Natural killer cell (primary cell): ENCODE measurements at regions not wholly inside any gene's neighbourhood (a gene's known extent, or its start where the extent isn't known, plus 50 kb on each side); places are given as distances from the start of the nearest gene placed in this dataset.

Experiments used
- ATAC-seq, 3 donors: fragments of 150-1000 bp in 2 of 3; fragments of 200-7000 bp in 1 of 3; cut with Tn5 transposase; 1 replicate in 1 of 3; 2 replicates in 2 of 3; pipeline ENCODE4 v1.10.0; 2021; ENCODE audit warnings: mild to moderate bottlenecking in 2 of 3, moderate library complexity in 2 of 3
- DNase-seq, 2 donors: peaks; one replicate each; pipeline versions ENCODE4 v3.0.0 to v3.0.0-alpha.2; 2013 to 2021; ENCODE audit warnings: mixed read lengths in 1 of 2
- H3K27ac ChIP-seq: one replicate; pipeline ENCODE4 v1.5.1; 2013; ENCODE audit warnings: mild to moderate bottlenecking, low read length
- H3K27me3 ChIP-seq: one replicate; pipeline ENCODE4 v1.6.1; 2013; ENCODE audit warnings: low read length; ENCODE audit not compliant: control insufficient read depth, insufficient read depth
- H3K36me3 ChIP-seq: one replicate; pipeline ENCODE4 v1.6.1; 2013; ENCODE audit warnings: low read length; ENCODE audit not compliant: control insufficient read depth, insufficient read depth
- H3K4me1 ChIP-seq: one replicate; pipeline ENCODE4 v1.6.1; 2013; ENCODE audit warnings: low read length; ENCODE audit not compliant: control insufficient read depth, insufficient read depth
- H3K4me3 ChIP-seq: one replicate; pipeline ENCODE4 v1.5.1; 2013; ENCODE audit warnings: low read length
- H3K9me3 ChIP-seq: one replicate; pipeline ENCODE4 v1.6.1; 2013; ENCODE audit warnings: low read length; ENCODE audit not compliant: control insufficient read depth, insufficient read depth
- H3K27ac Mint-ChIP-seq, 2 donors: one replicate each; pipeline ENCODE4 v1.8.0; 2022; ENCODE audit warnings: mild to moderate bottlenecking in 2 of 2, mixed read lengths in 2 of 2, moderate library complexity in 1 of 2
- H3K27me3 Mint-ChIP-seq, 2 donors: one replicate each; pipeline ENCODE4 v1.8.0; 2022; ENCODE audit warnings: low read depth in 2 of 2, mixed read lengths in 2 of 2
- H3K36me3 Mint-ChIP-seq: one replicate; pipeline ENCODE4 v1.8.0; 2022; ENCODE audit warnings: mixed read lengths
- H3K4me1 Mint-ChIP-seq, 2 donors: one replicate each; pipeline ENCODE4 v1.8.0; 2022; ENCODE audit warnings: mixed read lengths in 2 of 2
- H3K4me3 Mint-ChIP-seq: one replicate; pipeline ENCODE4 v1.8.0; 2022; ENCODE audit warnings: mild to moderate bottlenecking, moderate library complexity, mixed read lengths
- H3K9me3 Mint-ChIP-seq, 2 donors: one replicate each; pipeline ENCODE4 v1.8.0; 2022; ENCODE audit warnings: mixed read lengths in 2 of 2
- WGBS: methylation state at CpG from one replicate; pipeline ENCODE4 v1.1.7; 2013; ENCODE audit warnings: missing lambda C conversion rate; ENCODE audit not compliant: insufficient coverage; 5-methylcytosine and 5-hydroxymethylcytosine counted together
- intact Hi-C: fragments of 100-400 bp; cut with micrococcal nuclease; formaldehyde crosslinking; loops from one replicate; pipeline ENCODE4 v1.14.2; 2022
- TF ChIP-seq, protein P1 (sequence below): fragments of 200-600 bp; IDR thresholded peaks from one replicate; pipeline ENCODE4 v1.8.0; 2022; ENCODE audit warnings: antibody characterized with exemption

DNA sequence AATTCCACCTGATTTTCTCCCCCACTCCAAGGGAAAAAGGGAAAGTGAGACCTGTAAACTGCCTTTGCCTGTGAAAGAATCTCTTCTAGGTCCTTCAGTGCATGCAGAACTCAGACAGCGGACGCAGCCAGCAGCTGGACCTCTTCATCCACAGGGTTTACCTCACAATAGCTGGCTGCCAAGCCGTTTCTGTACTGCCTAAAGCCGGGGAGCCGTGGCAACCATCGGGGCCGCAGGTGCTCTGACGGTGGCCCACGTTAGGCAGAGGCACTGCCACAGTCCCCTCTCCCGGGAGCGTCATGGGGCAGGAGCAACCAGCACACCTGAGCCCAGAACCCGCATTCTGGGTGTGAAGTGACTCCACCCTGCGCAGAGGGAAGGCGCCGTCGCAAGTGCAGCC lies 206.1 kb downstream of the TTLL2 start:
- Mint-ChIP-seq H3K9me3 (no peaks in the 10 kb centered on the region), H3K27ac (no peak overlapping the region), H3K27me3 (peaks cover 5 to 7% of the 10 kb centered on the region in 2 donors), H3K4me1 (peaks cover 0 to 4% of the 10 kb centered on the region in 2 donors), H3K36me3 (no peaks in the 10 kb centered on the region), H3K4me3 (no peak overlapping the region)
- intact Hi-C loops: no loop called here
- Histone ChIP-seq H3K27me3 (no peaks in the 10 kb centered on the region), H3K4me1 (no peaks in the 10 kb centered on the region), H3K4me3 (no peak overlapping the region), H3K9me3 (no peaks in the 10 kb centered on the region), H3K27ac (no peak overlapping the region), H3K36me3 (no peaks in the 10 kb centered on the region)
- 83% methylated on average over 16 of the region's 16 CpGs for WGBS
- ATAC-seq (no peak), DNase-seq (no peak)
- TF ChIP-seq, protein P1, sequence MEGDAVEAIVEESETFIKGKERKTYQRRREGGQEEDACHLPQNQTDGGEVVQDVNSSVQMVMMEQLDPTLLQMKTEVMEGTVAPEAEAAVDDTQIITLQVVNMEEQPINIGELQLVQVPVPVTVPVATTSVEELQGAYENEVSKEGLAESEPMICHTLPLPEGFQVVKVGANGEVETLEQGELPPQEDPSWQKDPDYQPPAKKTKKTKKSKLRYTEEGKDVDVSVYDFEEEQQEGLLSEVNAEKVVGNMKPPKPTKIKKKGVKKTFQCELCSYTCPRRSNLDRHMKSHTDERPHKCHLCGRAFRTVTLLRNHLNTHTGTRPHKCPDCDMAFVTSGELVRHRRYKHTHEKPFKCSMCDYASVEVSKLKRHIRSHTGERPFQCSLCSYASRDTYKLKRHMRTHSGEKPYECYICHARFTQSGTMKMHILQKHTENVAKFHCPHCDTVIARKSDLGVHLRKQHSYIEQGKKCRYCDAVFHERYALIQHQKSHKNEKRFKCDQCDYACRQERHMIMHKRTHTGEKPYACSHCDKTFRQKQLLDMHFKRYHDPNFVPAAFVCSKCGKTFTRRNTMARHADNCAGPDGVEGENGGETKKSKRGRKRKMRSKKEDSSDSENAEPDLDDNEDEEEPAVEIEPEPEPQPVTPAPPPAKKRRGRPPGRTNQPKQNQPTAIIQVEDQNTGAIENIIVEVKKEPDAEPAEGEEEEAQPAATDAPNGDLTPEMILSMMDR: no peak

DNA sequence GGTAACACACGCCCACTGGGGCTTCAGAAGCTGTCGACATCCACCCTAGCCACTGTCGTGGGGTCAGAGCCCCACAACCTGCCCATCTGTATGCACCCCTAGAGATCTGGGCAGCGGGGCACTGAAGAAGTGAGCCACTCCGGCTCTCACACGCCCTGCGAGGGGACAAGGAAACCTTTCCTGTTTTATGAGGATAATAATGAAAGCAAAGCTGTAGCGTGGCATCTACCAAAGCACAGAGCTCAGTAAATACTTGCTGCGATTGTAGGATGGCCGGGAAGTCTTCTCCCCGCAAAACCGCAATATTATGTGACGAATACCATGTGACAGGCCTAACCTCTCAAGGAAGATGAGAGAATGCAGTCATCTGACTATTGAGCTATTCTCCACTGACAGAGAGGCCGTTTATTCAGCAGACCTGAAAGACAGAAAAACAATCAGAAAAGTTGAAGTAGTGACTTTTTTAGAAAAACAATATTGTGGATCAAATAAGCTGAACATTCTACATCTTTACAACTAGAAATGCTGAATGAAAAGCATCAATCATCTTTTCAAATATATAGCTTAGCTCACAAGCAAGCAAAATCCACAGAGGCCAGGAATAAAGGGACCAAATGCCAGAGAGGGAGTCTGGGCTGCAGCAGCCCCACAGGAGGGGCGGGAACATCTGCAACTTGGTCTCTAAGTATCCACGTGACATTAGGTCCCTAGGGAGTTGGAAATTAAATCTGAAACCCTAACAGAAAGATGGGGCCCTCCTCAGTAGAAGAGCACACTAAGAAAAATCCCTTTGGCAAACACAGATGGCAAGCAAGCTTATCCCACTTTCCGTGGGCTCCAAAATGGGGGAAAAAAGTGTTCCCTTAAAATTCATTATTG lies 207.8 kb downstream of the TTLL2 start:
- no peaks in the 10 kb centered on the region for H3K4me1 ChIP-seq

DNA sequence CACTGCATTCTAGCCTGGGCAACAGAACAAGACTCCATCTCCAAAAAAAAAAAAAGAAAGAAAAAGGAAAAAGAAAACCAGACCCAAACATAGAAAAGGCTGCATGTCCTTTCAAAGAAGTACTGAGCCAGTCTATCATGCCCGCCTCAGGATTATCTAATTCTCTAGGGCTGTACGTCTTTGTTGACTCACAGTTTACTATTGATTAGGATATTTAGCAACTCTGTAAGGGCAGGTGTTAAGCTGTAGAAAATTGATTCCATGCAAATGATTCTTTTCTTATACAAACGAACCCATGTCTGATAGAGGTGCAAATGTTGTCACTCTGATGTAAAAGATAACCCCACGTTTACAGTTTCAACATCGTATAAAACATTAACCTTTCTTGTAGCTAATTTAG lies 209.0 kb downstream of the TTLL2 start:
- WGBS: 66% methylated on average over 3 of the region's 5 CpGs
- H3K36me3 Mint-ChIP-seq: no peaks in the 10 kb centered on the region
- peaks cover 9% of the 10 kb centered on the region in 2 donors for H3K27me3 Mint-ChIP-seq
- no peaks in the 10 kb centered on the region for H3K9me3 ChIP-seq
- no peaks in the 10 kb centered on the region for H3K27me3 ChIP-seq
- H3K27ac ChIP-seq: no peak overlapping the region
- H3K4me1 Mint-ChIP-seq: no peaks in the 10 kb centered on the region
- no peaks in the 10 kb centered on the region for H3K36me3 ChIP-seq
- no peaks in the 10 kb centered on the region for H3K9me3 Mint-ChIP-seq
- H3K4me3 Mint-ChIP-seq: no peak overlapping the region
- no peaks in the 10 kb centered on the region for H3K4me1 ChIP-seq
- intact Hi-C loops: no loop called here
- DNase-seq (no peak), ATAC-seq (no peak)
- H3K4me3 ChIP-seq: no peak overlapping the region
- TF ChIP-seq, protein P1: no peak
- no peak overlapping the region for H3K27ac Mint-ChIP-seq

More for the DNA sequence above, 207.8 kb downstream of the TTLL2 start:
- peaks cover 5 to 7% of the 10 kb centered on the region in 2 donors for H3K27me3 Mint-ChIP-seq
- no peaks in the 10 kb centered on the region for H3K9me3 Mint-ChIP-seq
- H3K4me3 ChIP-seq: no peak overlapping the region
- H3K4me3 Mint-ChIP-seq: no peak overlapping the region
- H3K4me1 Mint-ChIP-seq: peaks cover 0 to 4% of the 10 kb centered on the region in 2 donors
- no peaks in the 10 kb centered on the region for H3K9me3 ChIP-seq
- ATAC-seq: no peak
- H3K36me3 Mint-ChIP-seq: no peaks in the 10 kb centered on the region
- intact Hi-C loops: no loop called here
- 89% methylated on average over 16 of the region's 17 CpGs for WGBS
- no peaks in the 10 kb centered on the region for H3K36me3 ChIP-seq
- H3K27me3 ChIP-seq: no peaks in the 10 kb centered on the region
- no peak for DNase-seq
- no peak overlapping the region for H3K27ac ChIP-seq
- TF ChIP-seq, protein P1: no peak
- no peak overlapping the region for H3K27ac Mint-ChIP-seq
